ENCODE measurements at regions not wholly inside any gene's neighbourhood (a gene's known extent, or its start where the extent isn't known, plus 50 kb on each side); places are given as distances from the start of the nearest gene placed in this dataset.

- TF ChIP-seq, protein P1, sequence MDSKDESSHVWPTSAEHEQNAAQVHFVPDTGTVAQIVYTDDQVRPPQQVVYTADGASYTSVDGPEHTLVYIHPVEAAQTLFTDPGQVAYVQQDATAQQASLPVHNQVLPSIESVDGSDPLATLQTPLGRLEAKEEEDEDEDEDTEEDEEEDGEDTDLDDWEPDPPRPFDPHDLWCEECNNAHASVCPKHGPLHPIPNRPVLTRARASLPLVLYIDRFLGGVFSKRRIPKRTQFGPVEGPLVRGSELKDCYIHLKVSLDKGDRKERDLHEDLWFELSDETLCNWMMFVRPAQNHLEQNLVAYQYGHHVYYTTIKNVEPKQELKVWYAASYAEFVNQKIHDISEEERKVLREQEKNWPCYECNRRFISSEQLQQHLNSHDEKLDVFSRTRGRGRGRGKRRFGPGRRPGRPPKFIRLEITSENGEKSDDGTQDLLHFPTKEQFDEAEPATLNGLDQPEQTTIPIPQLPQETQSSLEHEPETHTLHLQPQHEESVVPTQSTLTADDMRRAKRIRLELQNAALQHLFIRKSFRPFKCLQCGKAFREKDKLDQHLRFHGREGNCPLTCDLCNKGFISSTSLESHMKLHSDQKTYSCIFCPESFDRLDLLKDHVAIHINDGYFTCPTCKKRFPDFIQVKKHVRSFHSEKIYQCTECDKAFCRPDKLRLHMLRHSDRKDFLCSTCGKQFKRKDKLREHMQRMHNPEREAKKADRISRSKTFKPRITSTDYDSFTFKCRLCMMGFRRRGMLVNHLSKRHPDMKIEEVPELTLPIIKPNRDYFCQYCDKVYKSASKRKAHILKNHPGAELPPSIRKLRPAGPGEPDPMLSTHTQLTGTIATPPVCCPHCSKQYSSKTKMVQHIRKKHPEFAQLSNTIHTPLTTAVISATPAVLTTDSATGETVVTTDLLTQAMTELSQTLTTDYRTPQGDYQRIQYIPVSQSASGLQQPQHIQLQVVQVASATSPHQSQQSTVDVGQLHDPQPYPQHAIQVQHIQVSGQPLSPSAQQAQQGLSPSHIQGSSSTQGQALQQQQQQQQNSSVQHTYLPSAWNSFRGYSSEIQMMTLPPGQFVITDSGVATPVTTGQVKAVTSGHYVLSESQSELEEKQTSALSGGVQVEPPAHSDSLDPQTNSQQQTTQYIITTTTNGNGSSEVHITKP (IDR thresholded peaks at IDR 0.05; ENCODE audit: partially characterized antibody) = peak; percentile 83
- TF ChIP-seq MTA2 (IDR thresholded peaks at IDR 0.05; ENCODE audit: low read depth) (peak; percentile 29; the same call in 1 of the 2 replicates), ARID1B (IDR thresholded peaks at IDR 0.05) (peak; percentile 42), E4F1 (CRISPR knock-in tag; IDR thresholded peaks at IDR 0.05; ENCODE audit: borderline replicate concordance) (no peak), CBFB (CRISPR knock-in tag; IDR thresholded peaks at IDR 0.05) (no peak), CEBPB (tag; IDR thresholded peaks at IDR 0.05) (0 out of 2 replicates have a peak, but pooled peaks have one; percentile 33), TRIM24 (IDR thresholded peaks at IDR 0.05) (peak in 1 of 2 experiments; percentile 36; a peak in 1 of 4 replicates), EGR1 (conservative IDR thresholded peaks at IDR 0.05) (peak; percentile 46), SRF (CRISPR knock-in tag; IDR thresholded peaks at IDR 0.05) (no peak), PTBP1 (IDR thresholded peaks at IDR 0.05; ENCODE audit: low read depth, low read length) (no peak), LEF1 (IDR thresholded peaks at IDR 0.05) (no peak), ATF3 (IDR thresholded peaks at IDR 0.05) (peak; percentile 86), ATF3 (CRISPR knock-in tag; conservative IDR thresholded peaks at IDR 0.05) (no peak), CBFA2T2 (conservative IDR thresholded peaks at IDR 0.05) (peak; percentile 68), ZFX (CRISPR knock-in tag; IDR thresholded peaks at IDR 0.05) (no peak), TEAD4 (IDR thresholded peaks at IDR 0.05; ENCODE audit: low read length) (peak; percentile 66), TEAD4 (CRISPR knock-in tag; IDR thresholded peaks at IDR 0.05; ENCODE audit: borderline replicate concordance) (no peak)
These were observed 266.6 kb downstream of the PIK3R1 start (continued) for GRCh38 chr5:68482199-68482598.

All from K562 (cell line).